Neuron (in vitro differentiated cells): ENCODE measurements at regions not wholly inside any gene's neighbourhood (a gene's known extent, or its start where the extent isn't known, plus 50 kb on each side); places are given as distances from the start of the nearest gene placed in this dataset.
"Not testable (repeated sequence)": the region's sequence is repeated elsewhere in the genome, so short reads cannot be mapped to it uniquely, and the experiment has no call there.

Source experiments
- H2AFZ ChIP-seq: one replicate; pipeline ENCODE4 v1.6.1; 2013; ENCODE audit warnings: low read depth, mild to moderate bottlenecking, inconsistent platforms, low read length, moderate library complexity
- H3K27me3 ChIP-seq: one replicate; pipeline ENCODE4 v1.6.1; 2013; ENCODE audit warnings: low read length; ENCODE audit not compliant: insufficient read depth
- H3K36me3 ChIP-seq: one replicate; pipeline ENCODE4 v1.6.1; 2013; ENCODE audit warnings: low read length; ENCODE audit not compliant: insufficient read depth
- H3K4me1 ChIP-seq: one replicate; pipeline ENCODE4 v1.6.1; 2013; ENCODE audit warnings: low read length; ENCODE audit not compliant: insufficient read depth
- H3K4me3 ChIP-seq: 2 replicates; pipeline ENCODE4 v1.5.1; 2013; ENCODE audit warnings: mild to moderate bottlenecking, low read length, moderate library complexity
- H3K9me3 ChIP-seq: one replicate; pipeline ENCODE4 v1.6.1; 2013; ENCODE audit warnings: low read length

- Histone ChIP-seq H3K36me3 (no peaks in the 10 kb centered on the region), H3K4me3 (no peak overlapping the region), H3K4me1 (no peaks in the 10 kb centered on the region), H3K27me3 (no peaks in the 10 kb centered on the region), H3K9me3 (no peaks in the 10 kb centered on the region), H2AFZ (no peak overlapping the region)
These were observed 549.4 kb upstream of the HS3ST5 start for GRCh38 chr6:114892211-114892610.

GRCh38 chr6:114888241-114888640 lies 545.4 kb upstream of the HS3ST5 start:
- H3K36me3 ChIP-seq = no peaks in the 10 kb centered on the region

GRCh38 chr6:114886670-114887436 lies 544.0 kb upstream of the HS3ST5 start:
- Histone ChIP-seq H3K27me3 (no peaks in the 10 kb centered on the region), H3K4me3 (no peak overlapping the region), H3K9me3 (no peaks in the 10 kb centered on the region), H3K4me1 (no peaks in the 10 kb centered on the region), H2AFZ (no peak overlapping the region), H3K36me3 (no peaks in the 10 kb centered on the region)

More at GRCh38 chr6:114888241-114888640, 545.4 kb upstream of the HS3ST5 start:
- Histone ChIP-seq H3K4me3 (no peak overlapping the region), H3K9me3 (no peaks in the 10 kb centered on the region), H3K4me1 (no peaks in the 10 kb centered on the region), H2AFZ (no peak overlapping the region), H3K27me3 (no peaks in the 10 kb centered on the region)

- no peaks in the 10 kb centered on the region for H3K27me3 ChIP-seq
- no peak overlapping the region for H3K4me3 ChIP-seq
- no peak overlapping the region for H2AFZ ChIP-seq
- H3K9me3 ChIP-seq = no peaks in the 10 kb centered on the region
- no peaks in the 10 kb centered on the region for H3K4me1 ChIP-seq
- no peaks in the 10 kb centered on the region for H3K36me3 ChIP-seq
These were observed 536.9 kb upstream of the HS3ST5 start for GRCh38 chr6:114879693-114880092.

GRCh38 chr6:114878091-114878490 lies 535.3 kb upstream of the HS3ST5 start:
- H3K9me3 ChIP-seq = no peaks in the 10 kb centered on the region
- H3K4me1 ChIP-seq = no peaks in the 10 kb centered on the region
- no peaks in the 10 kb centered on the region for H3K27me3 ChIP-seq
- no peak overlapping the region for H3K4me3 ChIP-seq
- no peak overlapping the region for H2AFZ ChIP-seq
- H3K36me3 ChIP-seq = no peaks in the 10 kb centered on the region

GRCh38 chr6:114874410-114874809 lies 531.6 kb upstream of the HS3ST5 start:
- H3K4me3 ChIP-seq = no peak overlapping the region
- H3K9me3 ChIP-seq = no peaks in the 10 kb centered on the region
- H2AFZ ChIP-seq = no peak overlapping the region
- H3K36me3 ChIP-seq = no peaks in the 10 kb centered on the region
- no peaks in the 10 kb centered on the region for H3K4me1 ChIP-seq
- no peaks in the 10 kb centered on the region for H3K27me3 ChIP-seq

- not testable (repeated sequence) for H3K36me3 ChIP-seq, H2AFZ ChIP-seq, H3K4me3 ChIP-seq, H3K4me1 ChIP-seq, H3K27me3 ChIP-seq, H3K9me3 ChIP-seq
These were observed 522.7 kb upstream of the HS3ST5 start for GRCh38 chr6:114865506-114865905.

- H3K4me3 ChIP-seq = no peak overlapping the region
- H2AFZ ChIP-seq = no peak overlapping the region
- H3K4me1 ChIP-seq = no peaks in the 10 kb centered on the region
- H3K9me3 ChIP-seq = no peaks in the 10 kb centered on the region
- no peaks in the 10 kb centered on the region for H3K36me3 ChIP-seq
- H3K27me3 ChIP-seq = no peaks in the 10 kb centered on the region
These were observed 520.8 kb upstream of the HS3ST5 start for GRCh38 chr6:114863610-114864009.

GRCh38 chr6:114862819-114863218 lies 520.0 kb upstream of the HS3ST5 start:
- H3K9me3 ChIP-seq = no peaks in the 10 kb centered on the region
- H3K27me3 ChIP-seq = no peaks in the 10 kb centered on the region
- H2AFZ ChIP-seq = no peak overlapping the region
- no peak overlapping the region for H3K4me3 ChIP-seq
- H3K36me3 ChIP-seq = no peaks in the 10 kb centered on the region
- no peaks in the 10 kb centered on the region for H3K4me1 ChIP-seq

- H3K4me1 ChIP-seq = no peaks in the 10 kb centered on the region
- no peaks in the 10 kb centered on the region for H3K27me3 ChIP-seq
- H3K9me3 ChIP-seq = no peaks in the 10 kb centered on the region
- no peak overlapping the region for H3K4me3 ChIP-seq
- H2AFZ ChIP-seq = no peak overlapping the region
- no peaks in the 10 kb centered on the region for H3K36me3 ChIP-seq
These were observed 519.2 kb upstream of the HS3ST5 start for GRCh38 chr6:114862064-114862463.

- Histone ChIP-seq H3K9me3 (no peaks in the 10 kb centered on the region), H3K27me3 (no peaks in the 10 kb centered on the region), H3K4me1 (no peaks in the 10 kb centered on the region), H2AFZ (no peak overlapping the region), H3K36me3 (no peaks in the 10 kb centered on the region), H3K4me3 (no peak overlapping the region)
These were observed 501.5 kb upstream of the HS3ST5 start for GRCh38 chr6:114844359-114844758.

- Histone ChIP-seq H3K36me3 (no peaks in the 10 kb centered on the region), H3K27me3 (no peaks in the 10 kb centered on the region), H3K4me3 (no peak overlapping the region), H3K9me3 (no peaks in the 10 kb centered on the region), H2AFZ (no peak overlapping the region), H3K4me1 (no peaks in the 10 kb centered on the region)
These were observed 496.2 kb upstream of the HS3ST5 start for GRCh38 chr6:114839019-114839418.

GRCh38 chr6:114833211-114833610 lies 490.4 kb upstream of the HS3ST5 start:
- H3K4me1 ChIP-seq = no peaks in the 10 kb centered on the region
- no peak overlapping the region for H3K4me3 ChIP-seq
- no peaks in the 10 kb centered on the region for H3K27me3 ChIP-seq
- no peaks in the 10 kb centered on the region for H3K9me3 ChIP-seq
- no peaks in the 10 kb centered on the region for H3K36me3 ChIP-seq
- no peak overlapping the region for H2AFZ ChIP-seq

GRCh38 chr6:114830515-114830914 lies 487.7 kb upstream of the HS3ST5 start:
- no peaks in the 10 kb centered on the region for H3K36me3 ChIP-seq

More at GRCh38 chr6:114830515-114830914, 487.7 kb upstream of the HS3ST5 start:
- Histone ChIP-seq H3K9me3 (no peaks in the 10 kb centered on the region), H3K4me3 (no peak overlapping the region), H2AFZ (no peak overlapping the region), H3K27me3 (no peaks in the 10 kb centered on the region), H3K4me1 (no peaks in the 10 kb centered on the region)
